GM21423 (cell line): ENCODE measurements at regions not wholly inside any gene's neighbourhood (a gene's known extent, or its start where the extent isn't known, plus 50 kb on each side); places are given as distances from the start of the nearest gene placed in this dataset.

Experiments used
- ATAC-seq: cut with Tn5 transposase; IDR thresholded peaks from one replicate; pipeline ENCODE4 v1.9.1; 2021; ENCODE audit warnings: mild to moderate bottlenecking, moderate library complexity; ENCODE audit not compliant: unreplicated experiment

- no peak for ATAC-seq
Measured at GRCh38 chr2:215517391-215517790, 81.5 kb upstream of the FN1 start.

DNA sequence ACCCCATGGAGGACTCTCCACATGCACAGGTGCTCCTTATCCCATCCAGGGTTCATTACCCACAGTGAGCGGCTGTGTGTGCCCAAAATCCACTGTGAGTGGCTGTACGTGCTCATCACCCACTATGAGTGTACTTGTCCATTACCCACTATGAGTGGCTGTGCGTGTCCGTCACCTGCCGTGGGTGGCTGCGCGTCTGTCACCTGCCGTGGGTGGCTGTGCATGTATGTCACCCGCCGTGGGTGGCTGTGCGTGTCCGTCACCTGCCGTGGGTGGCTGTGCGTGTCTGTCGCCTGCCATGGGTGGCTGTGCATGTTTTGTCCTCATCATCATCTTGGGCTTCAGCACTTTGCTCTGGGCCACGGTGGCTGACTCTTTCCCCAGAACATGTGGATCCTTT, 78.6 kb upstream of the FN1 start:
- no peak for ATAC-seq

DNA sequence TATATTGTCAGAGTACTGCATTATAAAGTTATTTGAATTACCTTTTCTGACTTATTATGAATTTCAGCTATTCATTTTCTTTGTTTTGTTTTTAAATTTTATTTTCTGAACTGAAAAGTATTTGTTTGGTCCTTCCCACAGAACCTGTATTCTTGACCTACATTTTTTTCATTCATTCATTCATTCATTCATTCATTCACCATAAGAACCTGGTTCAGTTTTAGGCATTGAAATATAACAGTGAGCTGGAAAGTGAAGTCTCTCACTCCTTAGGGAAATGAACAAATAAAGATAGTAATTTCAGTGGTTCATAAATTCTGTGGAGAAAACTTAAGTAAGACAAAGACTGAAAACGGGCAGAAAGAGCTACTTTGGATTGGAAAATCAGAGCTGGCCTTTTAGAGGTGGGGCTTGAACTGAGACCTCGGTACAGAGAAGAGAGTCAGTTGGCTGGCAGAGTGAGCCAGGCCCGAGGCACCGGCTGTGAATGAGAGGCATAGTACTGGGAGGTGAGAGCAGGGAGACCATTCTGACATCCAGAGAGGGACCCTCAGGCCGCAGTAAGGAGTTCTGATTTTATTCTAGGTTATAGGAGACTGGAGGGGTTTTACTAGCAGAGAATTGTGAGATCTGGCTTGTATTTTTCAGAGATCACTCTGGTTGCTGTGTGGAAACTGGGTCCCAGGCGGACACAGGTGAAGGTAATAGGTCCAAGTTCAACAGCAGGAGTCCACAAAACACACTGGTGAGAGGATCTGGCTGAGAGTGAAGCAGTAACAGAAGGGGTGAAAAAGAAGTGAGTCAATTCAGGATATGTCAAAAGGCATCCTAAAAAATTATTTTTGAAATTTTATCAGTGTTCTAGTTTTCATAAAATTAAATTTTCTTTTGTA, 75.8 kb upstream of the FN1 start:
- no peak for ATAC-seq

DNA sequence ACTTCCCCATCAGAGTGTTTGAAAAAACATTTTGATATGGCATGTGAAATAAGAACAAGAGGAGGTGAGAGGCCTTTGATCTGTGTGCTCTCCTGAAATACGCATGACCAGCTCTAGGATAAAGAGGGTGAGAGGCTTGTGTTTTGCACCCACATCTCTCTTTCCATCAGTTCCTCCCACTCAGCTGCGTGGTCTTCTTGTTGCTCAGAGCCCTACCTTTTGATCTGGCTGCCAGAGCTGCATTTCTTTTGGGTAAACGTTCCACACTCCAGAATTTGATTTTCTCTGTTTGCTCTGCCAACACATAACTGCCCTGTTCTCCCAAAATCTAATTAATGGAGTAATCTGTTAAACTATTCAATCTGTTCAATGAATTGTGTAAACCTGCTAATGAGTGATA, 72.0 kb upstream of the FN1 start:
- ATAC-seq: no peak

DNA sequence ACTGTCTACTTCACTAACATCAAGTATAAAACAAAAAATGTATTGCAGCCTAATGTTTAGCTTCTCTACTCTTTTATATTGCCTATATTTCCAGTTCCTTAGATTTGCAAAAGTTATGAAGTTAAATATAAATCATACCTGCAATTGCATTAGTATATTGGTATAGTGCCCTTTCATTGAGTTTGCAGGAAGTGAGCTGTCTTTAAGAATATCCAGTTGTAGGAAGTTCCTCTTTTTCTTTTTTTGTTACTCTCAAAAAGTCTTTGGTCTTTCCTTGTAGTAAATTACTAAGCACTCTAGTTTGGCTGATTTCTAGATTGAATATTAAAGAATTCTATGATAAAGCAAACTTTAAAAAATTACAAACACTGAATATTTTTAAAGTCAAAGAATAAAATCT, 71.3 kb upstream of the FN1 start:
- ATAC-seq: no peak

GRCh38 chr2:215506604-215506990, 70.7 kb upstream of the FN1 start:
- no peak for ATAC-seq

GRCh38 chr2:215505044-215505786, 69.3 kb upstream of the FN1 start:
- ATAC-seq: no peak

DNA sequence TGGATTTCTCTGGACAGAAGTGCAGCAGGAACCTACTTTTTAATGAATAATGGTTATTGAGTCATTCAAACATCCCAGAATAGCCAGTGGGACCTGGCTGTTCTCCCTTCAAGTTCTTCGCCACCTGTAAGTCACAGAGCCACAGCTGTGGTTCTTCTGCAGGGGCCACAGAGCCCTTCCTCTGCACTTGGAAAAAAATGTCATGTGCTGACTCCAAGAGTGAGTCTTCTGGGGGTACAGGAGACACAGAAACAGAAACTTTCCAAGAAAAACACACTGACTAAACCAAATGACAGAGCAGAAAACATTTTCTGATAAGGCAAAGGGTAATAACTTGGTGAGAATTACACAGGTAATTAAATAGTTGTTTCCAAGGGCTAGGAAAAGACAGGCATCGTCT, 68.7 kb upstream of the FN1 start:
- no peak for ATAC-seq

DNA sequence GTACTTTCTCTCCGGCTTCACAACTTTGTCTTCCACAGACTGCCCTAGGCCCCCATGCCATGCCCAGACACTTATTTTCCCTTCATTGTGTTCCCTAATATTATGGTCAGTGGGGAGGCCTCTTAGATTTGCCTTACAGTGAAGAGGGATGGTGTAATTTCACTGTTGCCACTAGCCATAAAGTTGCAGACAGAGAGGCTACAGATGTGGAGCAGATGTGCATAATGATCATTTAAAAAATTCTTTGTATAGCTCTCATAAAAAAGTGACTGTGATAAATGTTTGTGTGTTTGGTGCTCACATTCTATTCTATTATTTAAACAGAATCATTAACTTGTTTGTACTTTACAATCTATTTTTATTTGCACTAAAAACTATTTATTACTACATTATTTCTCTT, 67.5 kb upstream of the FN1 start:
- ATAC-seq: no peak

DNA sequence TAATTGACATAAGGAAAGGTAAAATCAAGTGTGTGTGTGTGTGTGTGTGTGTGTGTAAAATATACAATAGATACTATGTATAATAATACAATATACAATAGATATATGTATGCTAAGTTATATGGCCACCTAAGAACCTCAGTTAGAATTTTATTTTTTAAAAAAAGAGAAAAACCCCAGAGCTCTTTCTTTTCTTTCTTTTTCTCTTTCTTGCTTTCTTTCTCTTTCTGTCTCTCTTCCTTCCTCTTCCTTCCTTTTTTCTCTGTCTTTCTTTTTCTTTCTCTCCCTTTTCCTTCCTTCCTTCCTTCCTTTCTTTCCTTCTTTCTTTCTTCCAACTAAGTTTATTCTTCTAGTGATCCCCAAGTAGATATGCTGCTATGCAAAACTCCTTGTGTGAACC, 64.6 kb upstream of the FN1 start:
- no peak for ATAC-seq

DNA sequence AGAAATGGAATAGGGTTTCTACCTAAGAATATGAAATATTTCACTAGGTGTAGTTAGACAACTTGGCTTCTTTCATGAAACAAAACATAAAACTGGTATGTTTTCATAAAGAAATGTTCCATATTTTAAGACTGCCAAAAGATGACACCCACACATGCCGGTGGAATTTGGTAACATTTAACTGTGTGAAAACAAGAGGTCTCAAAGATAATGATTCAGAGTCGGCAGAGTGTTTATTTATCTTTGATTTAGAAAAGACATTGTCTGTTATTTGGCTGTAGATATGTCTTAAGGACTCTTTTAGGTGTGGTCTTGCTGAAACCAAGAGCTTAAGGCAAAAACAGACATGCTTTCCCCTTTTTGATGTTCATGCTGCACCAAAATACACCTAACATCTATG, 63.5 kb upstream of the FN1 start:
- no peak for ATAC-seq

DNA sequence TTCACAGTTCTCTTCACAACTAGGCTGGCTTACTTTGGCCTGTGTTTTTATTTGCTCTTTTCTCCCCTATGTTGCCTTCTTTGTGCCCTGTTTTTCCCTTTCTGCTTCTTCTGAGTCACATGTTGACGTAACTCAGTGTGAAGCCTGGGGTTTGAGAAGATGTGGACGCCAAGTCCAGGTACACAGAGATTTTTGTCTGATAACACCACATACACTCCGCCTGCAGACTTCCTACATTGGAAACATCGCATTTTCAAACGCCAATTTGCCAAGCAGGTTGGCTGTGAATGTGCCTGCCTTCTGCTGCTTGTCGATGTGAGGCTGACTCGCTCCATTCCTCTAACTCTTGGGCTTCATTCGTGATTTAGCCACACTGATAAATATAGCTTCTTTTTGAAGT, 62.6 kb upstream of the FN1 start:
- no peak for ATAC-seq

DNA sequence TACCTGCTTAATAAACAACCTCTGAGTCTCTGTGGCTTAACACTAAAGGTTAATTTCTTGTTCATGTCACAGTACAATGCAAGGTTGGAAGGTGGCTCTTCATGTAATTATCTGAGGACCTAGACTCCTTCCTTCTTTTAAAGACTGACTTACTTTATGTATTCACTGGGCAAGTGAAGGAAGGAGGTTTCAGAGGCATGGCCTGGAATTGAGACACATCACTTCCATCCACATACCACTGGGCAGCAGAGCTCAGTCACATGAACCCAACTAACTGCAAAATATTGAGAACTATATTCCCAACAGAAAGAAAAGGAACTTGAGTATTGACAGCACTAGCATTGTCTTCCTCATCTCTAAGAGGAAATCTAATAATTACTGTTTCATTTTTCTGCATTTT, 57.5 kb upstream of the FN1 start:
- ATAC-seq: no peak

DNA sequence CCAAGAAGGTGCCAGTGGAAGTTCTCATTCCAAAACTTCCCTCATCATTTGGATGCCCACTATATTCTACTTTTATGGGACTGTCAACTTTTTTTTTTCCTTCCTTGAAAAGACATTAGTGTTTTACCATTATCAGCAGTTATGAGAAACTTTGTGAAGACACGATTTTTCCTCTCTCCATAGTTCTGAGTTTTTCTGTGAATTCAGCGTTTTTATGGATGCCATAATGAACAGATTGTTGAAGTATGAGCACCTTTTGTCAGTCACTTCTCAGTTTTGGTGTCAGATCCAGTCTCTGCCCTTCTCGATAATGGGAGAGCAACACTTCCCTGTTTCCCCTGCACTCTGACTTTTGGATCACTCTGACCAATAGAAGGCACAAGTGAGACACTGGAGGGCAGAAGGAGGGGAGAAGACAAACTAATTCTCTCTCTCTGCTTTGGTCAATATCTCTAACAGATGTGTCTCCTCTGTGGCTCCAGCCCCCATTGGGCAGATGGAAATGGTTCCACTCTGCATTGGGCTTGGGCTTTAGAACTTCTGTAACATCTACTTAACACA, 53.5 kb upstream of the FN1 start:
- ATAC-seq: no peak

- no peak for ATAC-seq
Measured at GRCh38 chr2:215487002-215487372, 51.1 kb upstream of the FN1 start.

- ATAC-seq: no peak
Measured at GRCh38 chr2:215486291-215487001, 50.6 kb upstream of the FN1 start.
